ENCODE measurements at regions not wholly inside any gene's neighbourhood (a gene's known extent, or its start where the extent isn't known, plus 50 kb on each side); places are given as distances from the start of the nearest gene placed in this dataset.
"Not testable (repeated sequence)": the region's sequence is repeated elsewhere in the genome, so short reads cannot be mapped to it uniquely, and the experiment has no call there.

GRCh38 chr6:11428371-11428770 is 109.2 kb upstream of the TMEM170B start:
- DNase-seq (ENCODE audit: low read depth in 4 of 4, low spot score in 3 of 4): no peak

- DNase-seq (ENCODE audit: low read depth in 4 of 4, low spot score in 3 of 4): no peak
Measured at GRCh38 chr6:11427723-11428245, 109.8 kb upstream of the TMEM170B start.

- DNase-seq (ENCODE audit: low read depth in 4 of 4, low spot score in 3 of 4): no peak
Measured at GRCh38 chr6:11427091-11427722, 110.3 kb upstream of the TMEM170B start.

- DNase-seq (ENCODE audit: low read depth in 4 of 4, low spot score in 3 of 4): no peak
Measured at GRCh38 chr6:11426571-11426970, 111.0 kb upstream of the TMEM170B start.

GRCh38 chr6:11425876-11426275 is 111.7 kb upstream of the TMEM170B start:
- DNase-seq (ENCODE audit: low read depth in 4 of 4, low spot score in 3 of 4): no peak

- no peak for DNase-seq (ENCODE audit: low read depth in 4 of 4, low spot score in 3 of 4)
Measured at GRCh38 chr6:11425431-11425871, 112.1 kb upstream of the TMEM170B start.

GRCh38 chr6:11424395-11425034 is 113.0 kb upstream of the TMEM170B start:
- DNase-seq (ENCODE audit: low read depth in 4 of 4, low spot score in 3 of 4): peak in 1 of 4 donors; percentile 50

- no peak for DNase-seq (ENCODE audit: low read depth in 4 of 4, low spot score in 3 of 4)
Measured at GRCh38 chr6:11423667-11424066, 113.9 kb upstream of the TMEM170B start.

- no peak for DNase-seq (ENCODE audit: low read depth in 4 of 4, low spot score in 3 of 4)
Measured at GRCh38 chr6:11423072-11423471, 114.5 kb upstream of the TMEM170B start.

- DNase-seq (ENCODE audit: low read depth in 4 of 4, low spot score in 3 of 4): no peak
Measured at GRCh38 chr6:11419763-11420453, 117.6 kb upstream of the TMEM170B start.

- DNase-seq (ENCODE audit: low read depth in 4 of 4, low spot score in 3 of 4): no peak
Measured at GRCh38 chr6:11418290-11418905, 119.2 kb upstream of the TMEM170B start.

- no peak for DNase-seq (ENCODE audit: low read depth in 4 of 4, low spot score in 3 of 4)
Measured at GRCh38 chr6:11416936-11417576, 120.5 kb upstream of the TMEM170B start.

GRCh38 chr6:11416099-11416935 is 121.2 kb upstream of the TMEM170B start:
- not testable (repeated sequence) for DNase-seq (ENCODE audit: low read depth in 4 of 4, low spot score in 3 of 4)

GRCh38 chr6:11415557-11415956 is 122.0 kb upstream of the TMEM170B start:
- DNase-seq (ENCODE audit: low read depth in 4 of 4, low spot score in 3 of 4): no peak

GRCh38 chr6:11414176-11414963 is 123.2 kb upstream of the TMEM170B start:
- DNase-seq (ENCODE audit: low read depth in 4 of 4, low spot score in 3 of 4): no peak

- DNase-seq (ENCODE audit: low read depth in 4 of 4, low spot score in 3 of 4): no peak
Measured at GRCh38 chr6:11413728-11414127, 123.8 kb upstream of the TMEM170B start.

GRCh38 chr6:11413117-11413687 is 124.3 kb upstream of the TMEM170B start:
- no peak for DNase-seq (ENCODE audit: low read depth in 4 of 4, low spot score in 3 of 4)

GRCh38 chr6:11412616-11413015 is 124.9 kb upstream of the TMEM170B start:
- no peak for DNase-seq (ENCODE audit: low read depth in 4 of 4, low spot score in 3 of 4)

- DNase-seq (ENCODE audit: low read depth in 4 of 4, low spot score in 3 of 4): no peak
Measured at GRCh38 chr6:11412011-11412424, 125.5 kb upstream of the TMEM170B start.
